CD4-positive, alpha-beta T cell treated with Interleukin-6 at 100 ng/mL for 8 hours (primary cell): ENCODE measurements at regions not wholly inside any gene's neighbourhood (a gene's known extent, or its start where the extent isn't known, plus 50 kb on each side); places are given as distances from the start of the nearest gene placed in this dataset.
A peak's percentile ranks its signal among the peaks of the same experiment; 100 is the strongest.
"Not testable (repeated sequence)": the region's sequence is repeated elsewhere in the genome, so short reads cannot be mapped to it uniquely, and the experiment has no call there.

Source experiments
- DNase-seq: peaks from one replicate; pipeline ENCODE4 v3.0.0-alpha.2; 2020; ENCODE audit warnings: mixed read lengths, low spot score

- DNase-seq, result not testable (repeated sequence)
Observed at GRCh38 chr16:29130131-29130711, 145.4 kb downstream of the LAT start.

- not testable (repeated sequence) for DNase-seq
Observed at GRCh38 chr16:29129458-29130038, 144.7 kb downstream of the LAT start.

GRCh38 chr16:29128732-29129457, 144.0 kb downstream of the LAT start:
- not testable (repeated sequence) for DNase-seq

GRCh38 chr16:29127806-29128420, 143.1 kb downstream of the LAT start:
- DNase-seq, result not testable (repeated sequence)

- DNase-seq, result no peak
Observed at GRCh38 chr16:29126616-29127015, 141.8 kb downstream of the LAT start.

- peak; percentile 7 for DNase-seq
Observed at GRCh38 chr16:29126057-29126494, 141.2 kb downstream of the LAT start.

- no peak for DNase-seq
Observed at GRCh38 chr16:29124828-29125227, 140.0 kb downstream of the LAT start.

GRCh38 chr16:29124162-29124561, 139.3 kb downstream of the LAT start:
- not testable (repeated sequence) for DNase-seq

- not testable (repeated sequence) for DNase-seq
Observed at GRCh38 chr16:29120680-29121079, 135.8 kb downstream of the LAT start.

- DNase-seq, result not testable (repeated sequence)
Observed at GRCh38 chr16:29118301-29118957, 133.6 kb downstream of the LAT start.

- DNase-seq, result no peak
Observed at GRCh38 chr16:29117631-29118030, 132.8 kb downstream of the LAT start.

GRCh38 chr16:29116980-29117379, 132.1 kb downstream of the LAT start:
- no peak for DNase-seq

- not testable (repeated sequence) for DNase-seq
Observed at GRCh38 chr16:29116207-29116606, 131.4 kb downstream of the LAT start.

- not testable (repeated sequence) for DNase-seq
Observed at GRCh38 chr16:29115802-29116141, 130.9 kb downstream of the LAT start.

- DNase-seq, result not testable (repeated sequence)
Observed at GRCh38 chr16:29114989-29115801, 130.3 kb downstream of the LAT start.

GRCh38 chr16:29114574-29114973, 129.7 kb downstream of the LAT start:
- no peak for DNase-seq

GRCh38 chr16:29113446-29113845, 128.6 kb downstream of the LAT start:
- DNase-seq, result not testable (repeated sequence)

GRCh38 chr16:29112755-29113347, 128.0 kb downstream of the LAT start:
- no peak for DNase-seq

- not testable (repeated sequence) for DNase-seq
Observed at GRCh38 chr16:29111901-29112680, 127.2 kb downstream of the LAT start.

GRCh38 chr16:29111421-29111820, 126.6 kb downstream of the LAT start:
- no peak for DNase-seq
